ENCODE measurements at regions not wholly inside any gene's neighbourhood (a gene's known extent, or its start where the extent isn't known, plus 50 kb on each side); places are given as distances from the start of the nearest gene placed in this dataset.

- TF ChIP-seq, protein P1, sequence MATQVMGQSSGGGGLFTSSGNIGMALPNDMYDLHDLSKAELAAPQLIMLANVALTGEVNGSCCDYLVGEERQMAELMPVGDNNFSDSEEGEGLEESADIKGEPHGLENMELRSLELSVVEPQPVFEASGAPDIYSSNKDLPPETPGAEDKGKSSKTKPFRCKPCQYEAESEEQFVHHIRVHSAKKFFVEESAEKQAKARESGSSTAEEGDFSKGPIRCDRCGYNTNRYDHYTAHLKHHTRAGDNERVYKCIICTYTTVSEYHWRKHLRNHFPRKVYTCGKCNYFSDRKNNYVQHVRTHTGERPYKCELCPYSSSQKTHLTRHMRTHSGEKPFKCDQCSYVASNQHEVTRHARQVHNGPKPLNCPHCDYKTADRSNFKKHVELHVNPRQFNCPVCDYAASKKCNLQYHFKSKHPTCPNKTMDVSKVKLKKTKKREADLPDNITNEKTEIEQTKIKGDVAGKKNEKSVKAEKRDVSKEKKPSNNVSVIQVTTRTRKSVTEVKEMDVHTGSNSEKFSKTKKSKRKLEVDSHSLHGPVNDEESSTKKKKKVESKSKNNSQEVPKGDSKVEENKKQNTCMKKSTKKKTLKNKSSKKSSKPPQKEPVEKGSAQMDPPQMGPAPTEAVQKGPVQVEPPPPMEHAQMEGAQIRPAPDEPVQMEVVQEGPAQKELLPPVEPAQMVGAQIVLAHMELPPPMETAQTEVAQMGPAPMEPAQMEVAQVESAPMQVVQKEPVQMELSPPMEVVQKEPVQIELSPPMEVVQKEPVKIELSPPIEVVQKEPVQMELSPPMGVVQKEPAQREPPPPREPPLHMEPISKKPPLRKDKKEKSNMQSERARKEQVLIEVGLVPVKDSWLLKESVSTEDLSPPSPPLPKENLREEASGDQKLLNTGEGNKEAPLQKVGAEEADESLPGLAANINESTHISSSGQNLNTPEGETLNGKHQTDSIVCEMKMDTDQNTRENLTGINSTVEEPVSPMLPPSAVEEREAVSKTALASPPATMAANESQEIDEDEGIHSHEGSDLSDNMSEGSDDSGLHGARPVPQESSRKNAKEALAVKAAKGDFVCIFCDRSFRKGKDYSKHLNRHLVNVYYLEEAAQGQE (IDR thresholded peaks at IDR 0.05; ENCODE audit: borderline replicate concordance): no peak
- TF ChIP-seq CTCF (IDR thresholded peaks at IDR 0.05; ENCODE audit: poor library complexity, severe bottlenecking) (no peak), EP300 (conservative IDR thresholded peaks at IDR 0.05; ENCODE audit: poor library complexity, severe bottlenecking) (no peak), TAF1 (IDR thresholded peaks at IDR 0.05; ENCODE audit: low read depth) (no peak), EZH2 (IDR thresholded peaks at IDR 0.05; ENCODE audit: borderline replicate concordance, insufficient read depth, low read length, poor library complexity, severe bottlenecking) (no peak), POLR2AphosphoS5 (IDR thresholded peaks at IDR 0.05) (no peak), MXI1 (conservative IDR thresholded peaks at IDR 0.05; ENCODE audit: poor library complexity, severe bottlenecking) (no peak), SMC3 (conservative IDR thresholded peaks at IDR 0.05; ENCODE audit: poor library complexity) (no peak)
Measured at GRCh38 chr18:64695851-64696553, 547.1 kb upstream of the LINC00305 start.

Measured in neural cell (in vitro differentiated cells).